Neural crest cell (in vitro differentiated cells): ENCODE measurements at regions not wholly inside any gene's neighbourhood (a gene's known extent, or its start where the extent isn't known, plus 50 kb on each side); places are given as distances from the start of the nearest gene placed in this dataset.

Experiments
- DNase-seq: peaks from one replicate; pipeline ENCODE4 v3.0.0; 2021; ENCODE audit warnings: low read depth, mixed read lengths, low spot score
- H3K27ac Mint-ChIP-seq: one replicate; pipeline ENCODE4 v1.8.0; 2021; ENCODE audit warnings: mild to moderate bottlenecking, mixed read lengths; ENCODE audit not compliant: unreplicated experiment
- H3K27me3 Mint-ChIP-seq: 2 replicates; pipeline ENCODE4 v1.8.0; 2021; ENCODE audit warnings: low read depth, mild to moderate bottlenecking, mixed read lengths
- H3K36me3 Mint-ChIP-seq: 2 replicates; pipeline ENCODE4 v1.8.0; 2021; ENCODE audit warnings: low read depth, mild to moderate bottlenecking, mixed read lengths
- H3K4me1 Mint-ChIP-seq: 2 replicates; pipeline ENCODE4 v1.8.0; 2021; ENCODE audit warnings: mixed read lengths
- H3K4me3 Mint-ChIP-seq: one replicate; pipeline ENCODE4 v1.8.0; 2021; ENCODE audit warnings: mild to moderate bottlenecking, mixed read lengths
- H3K9me3 Mint-ChIP-seq: 2 replicates; pipeline ENCODE4 v1.8.0; 2021; ENCODE audit warnings: mixed read lengths
- TF ChIP-seq, protein P1 (sequence below): fragments of 200-600 bp; sonication (generic); conservative IDR thresholded peaks from 2 replicates; pipeline ENCODE4 v1.5.0; 2021; ENCODE audit warnings: antibody characterized with exemption, mild to moderate bottlenecking

- Mint-ChIP-seq H3K4me3 (no peak overlapping the region), H3K27ac (peak overlapping the region; percentile 53), H3K27me3 (no peaks in the 10 kb centered on the region), H3K9me3 (no peaks in the 10 kb centered on the region), H3K36me3 (no peaks in the 10 kb centered on the region), H3K4me1 (peaks cover 46% of the 10 kb centered on the region)
- no peak for DNase-seq
- TF ChIP-seq, protein P1, sequence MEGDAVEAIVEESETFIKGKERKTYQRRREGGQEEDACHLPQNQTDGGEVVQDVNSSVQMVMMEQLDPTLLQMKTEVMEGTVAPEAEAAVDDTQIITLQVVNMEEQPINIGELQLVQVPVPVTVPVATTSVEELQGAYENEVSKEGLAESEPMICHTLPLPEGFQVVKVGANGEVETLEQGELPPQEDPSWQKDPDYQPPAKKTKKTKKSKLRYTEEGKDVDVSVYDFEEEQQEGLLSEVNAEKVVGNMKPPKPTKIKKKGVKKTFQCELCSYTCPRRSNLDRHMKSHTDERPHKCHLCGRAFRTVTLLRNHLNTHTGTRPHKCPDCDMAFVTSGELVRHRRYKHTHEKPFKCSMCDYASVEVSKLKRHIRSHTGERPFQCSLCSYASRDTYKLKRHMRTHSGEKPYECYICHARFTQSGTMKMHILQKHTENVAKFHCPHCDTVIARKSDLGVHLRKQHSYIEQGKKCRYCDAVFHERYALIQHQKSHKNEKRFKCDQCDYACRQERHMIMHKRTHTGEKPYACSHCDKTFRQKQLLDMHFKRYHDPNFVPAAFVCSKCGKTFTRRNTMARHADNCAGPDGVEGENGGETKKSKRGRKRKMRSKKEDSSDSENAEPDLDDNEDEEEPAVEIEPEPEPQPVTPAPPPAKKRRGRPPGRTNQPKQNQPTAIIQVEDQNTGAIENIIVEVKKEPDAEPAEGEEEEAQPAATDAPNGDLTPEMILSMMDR = no peak
These were observed 221.5 kb upstream of the CELF2 start for GRCh38 chr10:10796061-10796773.

DNA sequence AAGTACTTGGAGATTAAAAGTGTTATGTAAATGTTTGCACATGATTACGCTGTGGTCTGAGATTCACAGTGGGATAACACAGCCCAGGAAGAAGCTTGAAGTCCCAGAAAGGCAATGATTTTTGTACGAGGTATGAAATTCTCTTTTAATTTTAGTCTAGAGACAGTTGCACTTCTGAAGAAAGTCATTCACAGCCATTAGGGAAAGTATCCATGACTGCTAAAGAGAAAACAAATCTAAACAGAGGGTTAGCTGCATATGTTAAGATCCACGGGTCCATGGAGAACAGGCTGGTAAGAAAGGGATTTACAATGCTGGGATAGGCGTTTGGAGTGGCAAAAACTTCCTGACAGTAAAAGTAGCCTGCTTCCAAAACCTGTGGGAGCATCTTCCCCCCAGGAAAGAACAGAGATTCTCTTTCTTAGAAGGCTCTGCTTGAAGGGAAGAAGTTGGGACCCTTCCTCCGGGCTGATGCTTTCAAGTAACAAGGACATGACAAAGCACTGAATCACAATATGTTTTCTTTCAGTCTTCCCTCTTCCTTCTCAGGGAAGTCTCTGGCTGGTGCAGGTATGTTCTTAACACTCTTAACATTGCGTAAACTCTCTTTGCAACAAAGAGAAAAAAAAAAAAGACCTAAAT lies 220.8 kb upstream of the CELF2 start:
- no peak for DNase-seq
- no peaks in the 10 kb centered on the region for H3K36me3 Mint-ChIP-seq
- H3K9me3 Mint-ChIP-seq = no peaks in the 10 kb centered on the region
- no peak overlapping the region for H3K27ac Mint-ChIP-seq
- no peak overlapping the region for H3K4me3 Mint-ChIP-seq
- H3K4me1 Mint-ChIP-seq = peaks cover 43% of the 10 kb centered on the region
- H3K27me3 Mint-ChIP-seq = no peaks in the 10 kb centered on the region
- TF ChIP-seq, protein P1 = no peak

- DNase-seq = no peak
- Mint-ChIP-seq H3K27me3 (no peaks in the 10 kb centered on the region), H3K4me3 (peak overlapping the region; percentile 28), H3K27ac (peak overlapping the region; percentile 36), H3K36me3 (no peaks in the 10 kb centered on the region), H3K4me1 (peaks cover 37% of the 10 kb centered on the region), H3K9me3 (no peaks in the 10 kb centered on the region)
- TF ChIP-seq, protein P1 = no peak
These were observed 220.2 kb upstream of the CELF2 start for GRCh38 chr10:10797513-10797912.

- Mint-ChIP-seq H3K4me3 (no peak overlapping the region), H3K27me3 (no peaks in the 10 kb centered on the region), H3K9me3 (no peaks in the 10 kb centered on the region), H3K36me3 (no peaks in the 10 kb centered on the region), H3K4me1 (peaks cover 32% of the 10 kb centered on the region), H3K27ac (peak overlapping the region; percentile 87)
- TF ChIP-seq, protein P1 = no peak
- no peak for DNase-seq
These were observed 219.4 kb upstream of the CELF2 start for GRCh38 chr10:10798102-10798863.

GRCh38 chr10:10798864-10799192 lies 218.8 kb upstream of the CELF2 start:
- Mint-ChIP-seq H3K36me3 (no peaks in the 10 kb centered on the region), H3K27ac (no peak overlapping the region), H3K4me3 (no peak overlapping the region), H3K9me3 (no peaks in the 10 kb centered on the region), H3K4me1 (peaks cover 32% of the 10 kb centered on the region), H3K27me3 (no peaks in the 10 kb centered on the region)
- DNase-seq = no peak
- TF ChIP-seq, protein P1 = no peak
